CD8-positive, alpha-beta memory T cell (primary cell): ENCODE measurements at regions not wholly inside any gene's neighbourhood (a gene's known extent, or its start where the extent isn't known, plus 50 kb on each side); places are given as distances from the start of the nearest gene placed in this dataset.

ENCODE experiments used
- CTCF ChIA-PET: fragments of 350-600 bp; sonication (Branson Sonifier 250); formaldehyde crosslinking; loops from one replicate; lab custom pipeline; 2021; ENCODE audit warnings: antibody characterized with exemption; lab: Charles Lee
- POLR2A ChIA-PET: fragments of 350-600 bp; sonication (Branson Sonifier 250); formaldehyde crosslinking; loops from one replicate; lab custom pipeline; 2021; ENCODE audit warnings: antibody characterized with exemption; lab: Charles Lee
- DNase-seq, 5 donors: peaks; one replicate each; pipeline versions ENCODE4 v3.0.0 to v3.0.0-alpha.2; 2020 to 2022; ENCODE audit warnings: mixed read lengths in 1 of 5
- H3K27ac ChIP-seq: one replicate; pipeline ENCODE4 v1.7.0; 2013; ENCODE audit warnings: low read depth, mild to moderate bottlenecking, low read length, moderate library complexity
- H3K27me3 ChIP-seq: 2 replicates; pipeline ENCODE4 v1.7.0; 2013; ENCODE audit warnings: low read length, mild to moderate bottlenecking; ENCODE audit not compliant: insufficient read depth, poor library complexity, severe bottlenecking
- H3K36me3 ChIP-seq: 2 replicates; pipeline ENCODE4 v1.7.0; 2013; ENCODE audit warnings: mild to moderate bottlenecking, low read length, moderate library complexity; ENCODE audit not compliant: insufficient read depth
- H3K4me1 ChIP-seq: 2 replicates; pipeline ENCODE4 v1.7.0; 2013; ENCODE audit warnings: mild to moderate bottlenecking, low read length, moderate library complexity; ENCODE audit not compliant: insufficient read depth
- H3K4me3 ChIP-seq: 2 replicates; pipeline ENCODE4 v1.7.0; 2013; ENCODE audit warnings: mild to moderate bottlenecking, low read length
- H3K9me3 ChIP-seq: 2 replicates; pipeline ENCODE4 v1.7.0; 2013; ENCODE audit warnings: mild to moderate bottlenecking, low read length
- H3K27ac Mint-ChIP-seq, 8 donors: one replicate each; pipeline ENCODE4 v1.8.0; 2020 to 2021; ENCODE audit warnings: mixed read lengths in 8 of 8, mild to moderate bottlenecking in 6 of 8, inconsistent platforms in 3 of 8, moderate library complexity in 3 of 8
- H3K27me3 Mint-ChIP-seq, 2 donors: one replicate each; pipeline ENCODE4 v1.8.0; 2020 to 2021; ENCODE audit warnings: mixed read lengths in 2 of 2, mild to moderate bottlenecking in 1 of 2, moderate library complexity in 1 of 2
- H3K36me3 Mint-ChIP-seq, 3 donors: one replicate each; pipeline ENCODE4 v1.8.0; 2020 to 2021; ENCODE audit warnings: mixed read lengths in 3 of 3, inconsistent platforms in 1 of 3, mild to moderate bottlenecking in 1 of 3
- H3K4me1 Mint-ChIP-seq, 3 donors: one replicate each; pipeline ENCODE4 v1.8.0; 2020 to 2021; ENCODE audit warnings: mixed read lengths in 3 of 3, inconsistent platforms in 1 of 3, mild to moderate bottlenecking in 1 of 3
- H3K4me3 Mint-ChIP-seq, 7 donors: one replicate each; pipeline ENCODE4 v1.8.0; 2020 to 2021; ENCODE audit warnings: mixed read lengths in 7 of 7, mild to moderate bottlenecking in 6 of 7, moderate library complexity in 4 of 7, inconsistent platforms in 2 of 7
- H3K9me3 Mint-ChIP-seq, 5 donors: one replicate each; pipeline ENCODE4 v1.8.0; 2020 to 2022; ENCODE audit warnings: mixed read lengths in 5 of 5, mild to moderate bottlenecking in 3 of 5, moderate library complexity in 2 of 5, inconsistent platforms in 1 of 5

- Histone ChIP-seq H3K27me3 (no peaks in the 10 kb centered on the region), H3K9me3 (no peaks in the 10 kb centered on the region), H3K36me3 (no peaks in the 10 kb centered on the region), H3K27ac (no peak overlapping the region), H3K4me3 (no peak overlapping the region), H3K4me1 (no peaks in the 10 kb centered on the region)
- Mint-ChIP-seq H3K4me3 (no peak overlapping the region), H3K4me1 (no peaks in the 10 kb centered on the region), H3K27me3 (no peaks in the 10 kb centered on the region), H3K9me3 (peaks cover 0 to 21% (median 15%) of the 10 kb centered on the region in 5 donors), H3K27ac (no peak overlapping the region), H3K36me3 (no peaks in the 10 kb centered on the region)
- ChIA-PET POLR2A (no interaction called here), CTCF (no interaction called here)
- DNase-seq = no peak
These were observed 941.2 kb downstream of the SUCLG1 start for GRCh38 chr2:83517727-83518368.

GRCh38 chr2:83516503-83516902 lies 942.6 kb downstream of the SUCLG1 start:
- Histone ChIP-seq H3K9me3 (no peaks in the 10 kb centered on the region), H3K27me3 (no peaks in the 10 kb centered on the region), H3K36me3 (no peaks in the 10 kb centered on the region), H3K27ac (no peak overlapping the region), H3K4me1 (no peaks in the 10 kb centered on the region), H3K4me3 (no peak overlapping the region)
- CTCF ChIA-PET = no interaction called here
- H3K4me3 Mint-ChIP-seq = no peak overlapping the region
- no peak overlapping the region for H3K27ac Mint-ChIP-seq
- peaks cover 0 to 25% (median 13%) of the 10 kb centered on the region in 5 donors for H3K9me3 Mint-ChIP-seq
- no peaks in the 10 kb centered on the region for H3K36me3 Mint-ChIP-seq
- POLR2A ChIA-PET = no interaction called here
- no peaks in the 10 kb centered on the region for H3K4me1 Mint-ChIP-seq
- DNase-seq = no peak
- H3K27me3 Mint-ChIP-seq = no peaks in the 10 kb centered on the region

- Mint-ChIP-seq H3K4me1 (no peaks in the 10 kb centered on the region), H3K27me3 (no peaks in the 10 kb centered on the region), H3K4me3 (no peak overlapping the region), H3K9me3 (peaks cover 2 to 17% (median 6%) of the 10 kb centered on the region in 5 donors), H3K27ac (no peak overlapping the region), H3K36me3 (no peaks in the 10 kb centered on the region)
- Histone ChIP-seq H3K36me3 (no peaks in the 10 kb centered on the region), H3K27me3 (no peaks in the 10 kb centered on the region), H3K4me1 (no peaks in the 10 kb centered on the region), H3K27ac (no peak overlapping the region), H3K4me3 (no peak overlapping the region), H3K9me3 (no peaks in the 10 kb centered on the region)
- POLR2A ChIA-PET = no interaction called here
- no peak for DNase-seq
- CTCF ChIA-PET = no interaction called here
These were observed 971.6 kb downstream of the SUCLG1 start for GRCh38 chr2:83487451-83487850.

GRCh38 chr2:83481436-83481835 lies 977.6 kb downstream of the SUCLG1 start:
- Histone ChIP-seq H3K9me3 (no peaks in the 10 kb centered on the region), H3K4me3 (no peak overlapping the region), H3K27ac (no peak overlapping the region), H3K36me3 (no peaks in the 10 kb centered on the region), H3K27me3 (no peaks in the 10 kb centered on the region), H3K4me1 (no peaks in the 10 kb centered on the region)
- Mint-ChIP-seq H3K27me3 (no peaks in the 10 kb centered on the region), H3K4me1 (no peaks in the 10 kb centered on the region), H3K36me3 (no peaks in the 10 kb centered on the region), H3K4me3 (no peak overlapping the region), H3K27ac (no peak overlapping the region), H3K9me3 (peaks cover 4 to 29% (median 7%) of the 10 kb centered on the region in 5 donors)
- DNase-seq = no peak
- ChIA-PET POLR2A (no interaction called here), CTCF (no interaction called here)

- Mint-ChIP-seq H3K9me3 (peaks cover 4 to 30% (median 7%) of the 10 kb centered on the region in 5 donors), H3K27ac (no peak overlapping the region), H3K4me1 (no peaks in the 10 kb centered on the region), H3K36me3 (no peaks in the 10 kb centered on the region), H3K27me3 (no peaks in the 10 kb centered on the region), H3K4me3 (no peak overlapping the region)
- Histone ChIP-seq H3K27ac (no peak overlapping the region), H3K9me3 (no peaks in the 10 kb centered on the region), H3K36me3 (no peaks in the 10 kb centered on the region), H3K4me3 (no peak overlapping the region), H3K4me1 (no peaks in the 10 kb centered on the region), H3K27me3 (no peaks in the 10 kb centered on the region)
- DNase-seq = no peak
- ChIA-PET CTCF (no interaction called here), POLR2A (no interaction called here)
These were observed 981.0 kb downstream of the SUCLG1 start for GRCh38 chr2:83478037-83478436.

GRCh38 chr2:83475371-83475770 lies 983.7 kb downstream of the SUCLG1 start:
- Mint-ChIP-seq H3K4me3 (no peak overlapping the region), H3K36me3 (no peaks in the 10 kb centered on the region), H3K27ac (no peak overlapping the region), H3K9me3 (peaks cover 5 to 33% (median 7%) of the 10 kb centered on the region in 5 donors), H3K27me3 (no peaks in the 10 kb centered on the region), H3K4me1 (no peaks in the 10 kb centered on the region)
- Histone ChIP-seq H3K27ac (no peak overlapping the region), H3K36me3 (no peaks in the 10 kb centered on the region), H3K9me3 (no peaks in the 10 kb centered on the region), H3K4me3 (no peak overlapping the region), H3K4me1 (no peaks in the 10 kb centered on the region), H3K27me3 (no peaks in the 10 kb centered on the region)
- POLR2A ChIA-PET = no interaction called here
- CTCF ChIA-PET = no interaction called here
- no peak for DNase-seq

- no peaks in the 10 kb centered on the region for H3K4me1 ChIP-seq
- no peak overlapping the region for H3K4me3 Mint-ChIP-seq
- no peak overlapping the region for H3K4me3 ChIP-seq
- H3K36me3 ChIP-seq = no peaks in the 10 kb centered on the region
- POLR2A ChIA-PET = no interaction called here
- no peak overlapping the region for H3K27ac Mint-ChIP-seq
- H3K27me3 Mint-ChIP-seq = no peaks in the 10 kb centered on the region
- no peak for DNase-seq
- H3K9me3 Mint-ChIP-seq = peaks cover 5 to 23% (median 6%) of the 10 kb centered on the region in 5 donors
- H3K9me3 ChIP-seq = no peaks in the 10 kb centered on the region
- no peaks in the 10 kb centered on the region for H3K4me1 Mint-ChIP-seq
- H3K36me3 Mint-ChIP-seq = no peaks in the 10 kb centered on the region
- H3K27me3 ChIP-seq = no peaks in the 10 kb centered on the region
- CTCF ChIA-PET = no interaction called here
- no peak overlapping the region for H3K27ac ChIP-seq
These were observed 987.4 kb downstream of the SUCLG1 start for GRCh38 chr2:83471655-83472054.

- Mint-ChIP-seq H3K4me1 (no peaks in the 10 kb centered on the region), H3K4me3 (no peak overlapping the region), H3K36me3 (no peaks in the 10 kb centered on the region), H3K27ac (no peak overlapping the region), H3K9me3 (peaks cover 2 to 16% (median 6%) of the 10 kb centered on the region in 5 donors), H3K27me3 (no peaks in the 10 kb centered on the region)
- Histone ChIP-seq H3K27ac (no peak overlapping the region), H3K27me3 (no peaks in the 10 kb centered on the region), H3K4me1 (no peaks in the 10 kb centered on the region), H3K9me3 (no peaks in the 10 kb centered on the region), H3K36me3 (no peaks in the 10 kb centered on the region), H3K4me3 (no peak overlapping the region)
- CTCF ChIA-PET = no interaction called here
- DNase-seq = no peak
- POLR2A ChIA-PET = no interaction called here
These were observed 988.2 kb downstream of the SUCLG1 start for GRCh38 chr2:83470928-83471327.
